ENCODE measurements at regions not wholly inside any gene's neighbourhood (a gene's known extent, or its start where the extent isn't known, plus 50 kb on each side); places are given as distances from the start of the nearest gene placed in this dataset.

DNA sequence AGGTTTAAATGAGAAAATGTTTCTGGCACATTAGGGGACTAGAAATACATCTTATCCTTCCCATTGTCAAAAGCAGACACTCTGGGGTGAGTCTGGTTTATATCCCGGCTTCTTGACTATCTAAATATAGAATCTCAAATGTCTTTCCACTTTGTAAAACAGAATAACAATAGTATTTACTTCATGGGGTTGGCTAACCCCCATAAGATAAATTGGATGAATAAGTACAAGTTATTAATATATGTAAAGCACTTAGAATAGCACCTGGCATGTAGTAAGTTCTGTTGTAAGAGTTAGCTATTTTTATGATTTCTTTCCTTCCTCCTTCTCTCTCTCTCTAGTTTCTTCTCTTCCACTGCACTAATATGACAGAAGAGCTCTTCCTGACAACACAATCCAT lies 499.1 kb downstream of the INSC start:
- no peak overlapping the region for H3K9ac ChIP-seq (ENCODE audit: low read depth in 2 of 2, low read length in 2 of 2)
- H3K36me3 ChIP-seq, result no peaks in the 10 kb centered on the region
- no peaks in the 10 kb centered on the region for H3K27me3 ChIP-seq
- TF ChIP-seq, protein P1, sequence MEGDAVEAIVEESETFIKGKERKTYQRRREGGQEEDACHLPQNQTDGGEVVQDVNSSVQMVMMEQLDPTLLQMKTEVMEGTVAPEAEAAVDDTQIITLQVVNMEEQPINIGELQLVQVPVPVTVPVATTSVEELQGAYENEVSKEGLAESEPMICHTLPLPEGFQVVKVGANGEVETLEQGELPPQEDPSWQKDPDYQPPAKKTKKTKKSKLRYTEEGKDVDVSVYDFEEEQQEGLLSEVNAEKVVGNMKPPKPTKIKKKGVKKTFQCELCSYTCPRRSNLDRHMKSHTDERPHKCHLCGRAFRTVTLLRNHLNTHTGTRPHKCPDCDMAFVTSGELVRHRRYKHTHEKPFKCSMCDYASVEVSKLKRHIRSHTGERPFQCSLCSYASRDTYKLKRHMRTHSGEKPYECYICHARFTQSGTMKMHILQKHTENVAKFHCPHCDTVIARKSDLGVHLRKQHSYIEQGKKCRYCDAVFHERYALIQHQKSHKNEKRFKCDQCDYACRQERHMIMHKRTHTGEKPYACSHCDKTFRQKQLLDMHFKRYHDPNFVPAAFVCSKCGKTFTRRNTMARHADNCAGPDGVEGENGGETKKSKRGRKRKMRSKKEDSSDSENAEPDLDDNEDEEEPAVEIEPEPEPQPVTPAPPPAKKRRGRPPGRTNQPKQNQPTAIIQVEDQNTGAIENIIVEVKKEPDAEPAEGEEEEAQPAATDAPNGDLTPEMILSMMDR (IDR thresholded peaks at IDR 0.05), result no peak
- DNase-seq, result no peak
- intact Hi-C loops (cut with DNase I), result no loop called here
- H3K9me3 ChIP-seq, result no peaks in the 10 kb centered on the region
- H3K4me1 ChIP-seq, result no peaks in the 10 kb centered on the region
- H3K4me3 ChIP-seq, result no peak overlapping the region
- H3K27ac ChIP-seq, result no peak overlapping the region

DNA sequence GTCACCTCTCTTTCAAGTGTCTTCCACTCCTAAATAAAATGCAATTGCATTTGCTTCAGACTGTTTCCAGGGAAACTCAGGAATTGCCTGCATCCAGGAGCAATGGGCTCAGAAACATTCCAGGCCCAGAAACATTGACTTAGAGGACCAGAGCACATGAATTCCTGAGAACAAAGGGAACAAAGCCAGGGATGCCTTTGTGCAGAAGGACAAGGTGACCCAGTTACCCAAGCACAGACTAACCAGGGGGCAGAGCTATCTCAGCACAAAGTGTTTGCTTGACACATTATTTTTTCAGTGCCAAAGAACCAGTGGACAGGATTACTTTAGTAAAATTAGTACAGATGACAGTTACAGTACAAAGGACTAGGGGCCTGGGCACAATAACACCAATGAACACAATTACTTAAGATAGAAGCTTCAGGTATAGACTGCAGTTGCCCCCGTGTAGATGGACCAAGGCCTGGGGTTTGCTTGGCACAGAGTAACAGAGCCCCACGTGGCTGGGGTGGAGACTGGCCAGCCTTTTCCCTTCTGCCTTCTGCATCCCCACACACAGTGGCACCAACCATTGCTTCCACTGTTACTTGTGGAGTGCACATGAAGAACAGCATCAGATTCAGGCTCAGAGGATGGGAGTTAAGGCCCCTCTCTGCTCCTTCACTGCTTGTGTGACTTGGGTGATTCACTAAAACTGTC lies 500.8 kb downstream of the INSC start:
- Histone ChIP-seq H3K9me3 (no peaks in the 10 kb centered on the region), H3K9ac (ENCODE audit: low read depth in 2 of 2, low read length in 2 of 2) (no peak overlapping the region), H3K4me1 (no peaks in the 10 kb centered on the region), H3K27ac (no peak overlapping the region), H3K4me3 (no peak overlapping the region), H3K36me3 (no peaks in the 10 kb centered on the region), H3K27me3 (no peaks in the 10 kb centered on the region)
- intact Hi-C loops (cut with DNase I), result no loop called here
- no peak for DNase-seq
- TF ChIP-seq, protein P1 (IDR thresholded peaks at IDR 0.05), result no peak

DNA sequence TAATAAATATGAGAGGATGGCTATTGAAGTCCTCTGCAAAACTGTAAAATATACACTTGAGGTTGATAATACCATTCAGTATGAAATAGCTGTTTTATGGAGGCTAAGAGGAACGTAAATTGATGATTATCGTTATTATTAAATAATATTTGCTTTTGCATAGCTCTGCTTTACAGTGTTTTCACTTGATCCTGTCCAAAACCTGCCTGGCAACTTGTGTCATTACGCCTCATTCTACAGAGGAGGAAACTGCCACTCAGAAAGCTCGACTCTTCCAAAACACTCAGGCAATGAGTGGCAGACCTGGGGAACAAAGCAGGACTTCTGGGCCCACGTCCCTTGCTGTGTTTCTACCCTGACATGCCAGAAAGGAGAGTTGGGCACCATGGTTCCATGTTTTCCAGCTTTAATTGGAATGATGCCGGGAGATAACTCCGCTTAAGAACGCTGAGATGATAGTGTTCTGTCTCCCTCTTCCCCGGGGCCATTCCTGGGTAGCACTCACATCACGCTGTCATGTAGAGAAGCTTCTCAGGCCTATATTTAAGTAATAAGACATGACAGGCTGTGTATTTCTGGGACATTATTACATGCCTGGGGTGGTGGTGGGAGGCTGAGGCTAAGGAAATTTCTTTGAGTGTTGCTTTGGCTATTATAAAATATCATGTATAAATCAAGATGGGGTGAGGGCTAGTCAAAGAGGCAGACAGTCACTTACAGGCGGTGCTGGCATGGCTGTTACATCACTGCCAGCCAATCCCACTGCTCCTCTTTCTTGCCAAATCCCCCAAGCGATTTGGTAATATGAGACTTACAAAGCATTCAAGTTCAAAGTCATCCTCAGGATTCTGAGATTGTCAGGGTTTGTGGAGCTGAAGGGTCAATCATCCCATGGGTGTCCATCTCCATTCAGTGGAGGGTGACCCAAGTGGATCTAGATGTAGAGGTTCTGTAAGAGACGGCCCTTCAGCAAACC lies 501.7 kb downstream of the INSC start:
- Histone ChIP-seq H3K9me3 (no peaks in the 10 kb centered on the region), H3K4me3 (no peak overlapping the region), H3K36me3 (no peaks in the 10 kb centered on the region), H3K27me3 (no peaks in the 10 kb centered on the region), H3K9ac (ENCODE audit: low read depth in 2 of 2, low read length in 2 of 2) (no peak overlapping the region), H3K4me1 (no peaks in the 10 kb centered on the region), H3K27ac (no peak overlapping the region)
- intact Hi-C loops (cut with DNase I), result no loop called here
- DNase-seq, result no peak
- TF ChIP-seq, protein P1 (IDR thresholded peaks at IDR 0.05), result no peak

DNA sequence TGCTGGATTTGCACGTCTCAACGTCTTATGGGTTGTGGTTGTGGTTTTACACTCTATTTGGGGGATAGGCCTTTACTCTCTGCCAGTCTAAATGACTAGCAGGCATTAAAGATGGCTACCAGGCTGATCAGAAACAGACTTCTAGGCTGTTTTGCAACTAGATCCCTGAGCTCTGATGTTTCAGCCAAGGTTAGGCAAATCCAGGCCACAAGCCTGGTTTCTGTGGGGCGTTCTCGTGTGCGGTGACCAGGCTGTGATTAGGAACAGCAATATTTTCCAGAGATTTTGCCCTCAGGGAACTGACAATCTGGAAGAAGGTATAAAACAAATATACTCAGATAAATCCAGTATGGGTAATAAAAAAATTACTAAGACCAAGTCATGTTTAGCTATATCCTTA lies 502.4 kb downstream of the INSC start:
- H3K9ac ChIP-seq (ENCODE audit: low read depth in 2 of 2, low read length in 2 of 2), result no peak overlapping the region
- intact Hi-C loops (cut with DNase I), result no loop called here
- no peaks in the 10 kb centered on the region for H3K36me3 ChIP-seq
- no peaks in the 10 kb centered on the region for H3K4me1 ChIP-seq
- no peaks in the 10 kb centered on the region for H3K9me3 ChIP-seq
- H3K4me3 ChIP-seq, result no peak overlapping the region
- no peaks in the 10 kb centered on the region for H3K27me3 ChIP-seq
- DNase-seq, result no peak
- TF ChIP-seq, protein P1 (IDR thresholded peaks at IDR 0.05), result no peak
- no peak overlapping the region for H3K27ac ChIP-seq

DNA sequence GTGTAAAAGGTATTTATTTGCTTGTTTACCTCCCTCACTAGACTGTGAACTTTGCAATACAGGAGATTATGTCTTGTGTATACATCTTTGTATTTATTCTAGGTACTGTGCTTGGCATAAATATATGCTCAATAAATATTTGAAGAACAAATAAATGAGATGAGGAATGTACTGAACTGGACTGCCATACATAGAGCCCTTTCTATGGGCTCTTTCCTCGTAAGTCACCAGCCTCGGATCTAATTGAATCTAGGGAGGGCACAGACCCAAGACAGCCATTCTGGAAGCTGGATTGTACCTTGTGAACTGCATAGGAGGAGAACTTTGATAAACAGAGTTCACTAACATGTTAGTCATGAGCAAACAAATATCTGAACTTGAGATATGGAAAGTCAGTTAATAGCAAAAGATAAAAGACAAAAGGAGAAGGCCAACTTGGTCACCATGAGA lies 503.9 kb downstream of the INSC start:
- no peak overlapping the region for H3K9ac ChIP-seq (ENCODE audit: low read depth in 2 of 2, low read length in 2 of 2)
- H3K36me3 ChIP-seq, result no peaks in the 10 kb centered on the region
- no peaks in the 10 kb centered on the region for H3K4me1 ChIP-seq
- H3K27ac ChIP-seq, result no peak overlapping the region
- DNase-seq, result no peak
- H3K9me3 ChIP-seq, result no peaks in the 10 kb centered on the region
- intact Hi-C loops (cut with DNase I), result no loop called here
- no peak overlapping the region for H3K4me3 ChIP-seq
- TF ChIP-seq, protein P1 (IDR thresholded peaks at IDR 0.05), result no peak
- H3K27me3 ChIP-seq, result no peaks in the 10 kb centered on the region
